GM23338 (cell line): ENCODE measurements at regions not wholly inside any gene's neighbourhood (a gene's known extent, or its start where the extent isn't known, plus 50 kb on each side); places are given as distances from the start of the nearest gene placed in this dataset.
A peak's percentile ranks its signal among the peaks of the same experiment; 100 is the strongest.

Source experiments
- ATAC-seq: fragments of 200-7000 bp; cut with Tn5 transposase; 3 replicates; pipeline ENCODE4 v1.9.1; 2020
- DNase-seq: peaks from one replicate; pipeline ENCODE4 v3.0.0-alpha.2; 2015; ENCODE audit warnings: low spot score
- H2AFZ ChIP-seq: fragments of 200-600 bp; sonication (generic); 2 replicates; pipeline ENCODE4 v1.8.0; 2016; ENCODE audit warnings: antibody characterized with exemption, mild to moderate bottlenecking, moderate library complexity
- H3F3A ChIP-seq: fragments of 200-600 bp; sonication (generic); replicated peaks from 2 replicates; pipeline ENCODE4 v1.8.0; 2017; ENCODE audit warnings: antibody characterized with exemption, mixed run types, low read depth
- H3K27ac ChIP-seq: fragments of 200-600 bp; sonication (generic); 2 replicates; pipeline ENCODE4 v1.6.1; 2016; ENCODE audit warnings: low read depth
- H3K27me3 ChIP-seq: fragments of 200-600 bp; sonication (generic); 2 replicates; pipeline ENCODE4 v1.8.0; 2016; ENCODE audit warnings: mild to moderate bottlenecking, mixed run types, moderate library complexity; ENCODE audit not compliant: insufficient read depth
- H3K36me3 ChIP-seq: fragments of 200-600 bp; sonication (generic); 2 replicates; pipeline ENCODE4 v1.8.0; 2016; ENCODE audit warnings: mild to moderate bottlenecking; ENCODE audit not compliant: insufficient read depth
- H3K4me1 ChIP-seq: fragments of 200-600 bp; sonication (generic); 2 replicates; pipeline ENCODE4 v1.8.0; 2016; ENCODE audit warnings: mild to moderate bottlenecking, moderate library complexity; ENCODE audit not compliant: insufficient read depth
- H3K4me2 ChIP-seq: fragments of 200-600 bp; sonication (generic); 2 replicates; pipeline ENCODE4 v1.7.1; 2017; ENCODE audit warnings: mixed run types
- H3K4me3 ChIP-seq: fragments of 200-600 bp; sonication (generic); 2 replicates; pipeline ENCODE4 v1.6.1; 2016; ENCODE audit warnings: mixed run types
- H3K79me2 ChIP-seq: fragments of 200-600 bp; sonication (generic); replicated peaks from 2 replicates; pipeline ENCODE4 v1.8.0; 2017; ENCODE audit warnings: mild to moderate bottlenecking; ENCODE audit not compliant: insufficient read depth
- H3K9me2 ChIP-seq: fragments of 200-600 bp; sonication (generic); 2 replicates; pipeline ENCODE4 v1.8.0; 2017; ENCODE audit not compliant: insufficient read depth
- H4K20me1 ChIP-seq: fragments of 200-600 bp; sonication (generic); replicated peaks from 2 replicates; pipeline ENCODE4 v1.8.0; 2017; ENCODE audit warnings: mild to moderate bottlenecking; ENCODE audit not compliant: insufficient read depth
- H3K27ac Mint-ChIP-seq: 2 replicates; pipeline ENCODE4 v1.8.0; 2020; ENCODE audit warnings: inconsistent platforms, mild to moderate bottlenecking, moderate library complexity, mixed read lengths
- H3K27me3 Mint-ChIP-seq: 3 replicates; pipeline ENCODE4 v1.8.0; 2022; ENCODE audit warnings: low read depth, mild to moderate bottlenecking, moderate library complexity, mixed read lengths, inconsistent platforms; ENCODE audit not compliant: insufficient read depth, poor library complexity
- H3K36me3 Mint-ChIP-seq: 3 replicates; pipeline ENCODE4 v1.8.0; 2021; ENCODE audit warnings: low read depth, mild to moderate bottlenecking, inconsistent platforms, moderate library complexity, mixed read lengths
- H3K4me1 Mint-ChIP-seq: 3 replicates; pipeline ENCODE4 v1.8.0; 2020; ENCODE audit warnings: mild to moderate bottlenecking, inconsistent platforms, mixed read lengths
- H3K4me3 Mint-ChIP-seq: 3 replicates; pipeline ENCODE4 v1.8.0; 2021; ENCODE audit warnings: moderate library complexity, mild to moderate bottlenecking, inconsistent platforms, mixed read lengths
- H3K9me3 Mint-ChIP-seq: 3 replicates; pipeline ENCODE4 v1.8.0; 2020; ENCODE audit warnings: moderate library complexity, mild to moderate bottlenecking, inconsistent platforms, mixed read lengths
- CREB1 ChIP-seq: fragments of 250-450 bp; sonication (Bioruptor Pico); IDR thresholded peaks from 2 replicates; pipeline ENCODE4 v1.5.0; 2020; ENCODE audit warnings: low read depth, mild to moderate bottlenecking, moderate library complexity
- CTCF ChIP-seq, 2 experiments: fragments of 200-600 bp in 1 of 2; sonication (generic) in 1 of 2; conservative IDR thresholded peaks; 2 replicates each; pipeline versions ENCODE4 v1.5.1 to v1.6.1; 2016 to 2017; ENCODE audit warnings: antibody characterized with exemption in 2 of 2, low read depth in 2 of 2, mild to moderate bottlenecking in 2 of 2, moderate library complexity in 1 of 2
- EZH2 ChIP-seq: fragments of 200-600 bp; sonication (generic); IDR thresholded peaks from one replicate; pipeline ENCODE4 v1.8.0; 2017; ENCODE audit warnings: antibody characterized with exemption, mild to moderate bottlenecking, low read depth; ENCODE audit not compliant: unreplicated experiment
- EZH2phosphoT487 ChIP-seq: fragments of 200-600 bp; sonication (generic); IDR thresholded peaks from one replicate; pipeline ENCODE4 v1.8.1; 2018; ENCODE audit warnings: antibody characterized with exemption; ENCODE audit not compliant: unreplicated experiment
- JUNB ChIP-seq: IDR thresholded peaks from one replicate; pipeline ENCODE4 v1.6.1; 2016; ENCODE audit warnings: antibody characterized with exemption; ENCODE audit not compliant: unreplicated experiment
- NANOG ChIP-seq: IDR thresholded peaks from 2 replicates; pipeline ENCODE4 v1.6.1; 2016; ENCODE audit warnings: antibody characterized with exemption, borderline replicate concordance
- POLR2AphosphoS5 ChIP-seq: IDR thresholded peaks from 2 replicates; pipeline ENCODE4 v1.6.1; 2016; ENCODE audit warnings: antibody characterized with exemption, low read depth
- STAT1 ChIP-seq: IDR thresholded peaks from one replicate; pipeline ENCODE4 v1.6.1; 2016; ENCODE audit warnings: antibody characterized with exemption; ENCODE audit not compliant: unreplicated experiment
- ZNF114 ChIP-seq: fragments of 250-450 bp; sonication (Bioruptor Pico); IDR thresholded peaks from 2 replicates; pipeline ENCODE4 v1.5.0; 2020; ENCODE audit warnings: mild to moderate bottlenecking, moderate library complexity
- ZNF331 ChIP-seq: fragments of 250-450 bp; sonication (Bioruptor Pico); IDR thresholded peaks from 2 replicates; pipeline ENCODE4 v1.5.0; 2020; ENCODE audit warnings: low read depth, mild to moderate bottlenecking, moderate library complexity
- TF ChIP-seq, protein P1 (sequence below): IDR thresholded peaks from one replicate; pipeline ENCODE4 v1.6.1; 2018; ENCODE audit warnings: antibody characterized with exemption; ENCODE audit not compliant: unreplicated experiment
- TF ChIP-seq, protein P2 (sequence below): IDR thresholded peaks from 2 replicates; pipeline ENCODE4 v1.6.1; 2016; ENCODE audit warnings: antibody characterized with exemption
- TF ChIP-seq, protein P3 (sequence below): fragments of 250-450 bp; sonication (Bioruptor Pico); IDR thresholded peaks from 2 replicates; pipeline ENCODE4 v1.5.0; 2020; ENCODE audit warnings: mild to moderate bottlenecking, moderate library complexity

GRCh38 chr2:47728551-47728950 lies 54.4 kb upstream of the MSH6 start:
- no peak overlapping the region for H3K27ac ChIP-seq
- H2AFZ ChIP-seq, result peak overlapping the region; percentile 52; the same call in 1 of the 2 replicates
- DNase-seq (no peak), ATAC-seq (no peak)
- H3K9me2 ChIP-seq, result no peaks in the 10 kb centered on the region
- no peaks in the 10 kb centered on the region for H3K79me2 ChIP-seq
- no peaks in the 10 kb centered on the region for H3K9me3 Mint-ChIP-seq
- H3K27me3 Mint-ChIP-seq, result no peaks in the 10 kb centered on the region
- no peak overlapping the region for H3K4me2 ChIP-seq
- no peak overlapping the region for H3K27ac Mint-ChIP-seq
- H3F3A ChIP-seq, result no peaks in the 10 kb centered on the region
- no peak overlapping the region for H3K4me3 Mint-ChIP-seq
- no peaks in the 10 kb centered on the region; the same call in 2 of the 3 replicates for H3K4me1 Mint-ChIP-seq
- H3K4me1 ChIP-seq, result no peaks in the 10 kb centered on the region
- H3K36me3 ChIP-seq, result no peaks in the 10 kb centered on the region
- H3K36me3 Mint-ChIP-seq, result no peaks in the 10 kb centered on the region
- H3K4me3 ChIP-seq, result no peak overlapping the region
- no peaks in the 10 kb centered on the region for H4K20me1 ChIP-seq
- no peak for TF ChIP-seq POLR2AphosphoS5
- TF ChIP-seq ZNF114, result no peak
- TF ChIP-seq STAT1, result no peak
- TF ChIP-seq CREB1 (CRISPR knock-in tag), result no peak
- no peak for TF ChIP-seq JUNB
- TF ChIP-seq NANOG, result no peak
- TF ChIP-seq, protein P1, sequence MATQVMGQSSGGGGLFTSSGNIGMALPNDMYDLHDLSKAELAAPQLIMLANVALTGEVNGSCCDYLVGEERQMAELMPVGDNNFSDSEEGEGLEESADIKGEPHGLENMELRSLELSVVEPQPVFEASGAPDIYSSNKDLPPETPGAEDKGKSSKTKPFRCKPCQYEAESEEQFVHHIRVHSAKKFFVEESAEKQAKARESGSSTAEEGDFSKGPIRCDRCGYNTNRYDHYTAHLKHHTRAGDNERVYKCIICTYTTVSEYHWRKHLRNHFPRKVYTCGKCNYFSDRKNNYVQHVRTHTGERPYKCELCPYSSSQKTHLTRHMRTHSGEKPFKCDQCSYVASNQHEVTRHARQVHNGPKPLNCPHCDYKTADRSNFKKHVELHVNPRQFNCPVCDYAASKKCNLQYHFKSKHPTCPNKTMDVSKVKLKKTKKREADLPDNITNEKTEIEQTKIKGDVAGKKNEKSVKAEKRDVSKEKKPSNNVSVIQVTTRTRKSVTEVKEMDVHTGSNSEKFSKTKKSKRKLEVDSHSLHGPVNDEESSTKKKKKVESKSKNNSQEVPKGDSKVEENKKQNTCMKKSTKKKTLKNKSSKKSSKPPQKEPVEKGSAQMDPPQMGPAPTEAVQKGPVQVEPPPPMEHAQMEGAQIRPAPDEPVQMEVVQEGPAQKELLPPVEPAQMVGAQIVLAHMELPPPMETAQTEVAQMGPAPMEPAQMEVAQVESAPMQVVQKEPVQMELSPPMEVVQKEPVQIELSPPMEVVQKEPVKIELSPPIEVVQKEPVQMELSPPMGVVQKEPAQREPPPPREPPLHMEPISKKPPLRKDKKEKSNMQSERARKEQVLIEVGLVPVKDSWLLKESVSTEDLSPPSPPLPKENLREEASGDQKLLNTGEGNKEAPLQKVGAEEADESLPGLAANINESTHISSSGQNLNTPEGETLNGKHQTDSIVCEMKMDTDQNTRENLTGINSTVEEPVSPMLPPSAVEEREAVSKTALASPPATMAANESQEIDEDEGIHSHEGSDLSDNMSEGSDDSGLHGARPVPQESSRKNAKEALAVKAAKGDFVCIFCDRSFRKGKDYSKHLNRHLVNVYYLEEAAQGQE, result no peak
- TF ChIP-seq CTCF (conservative IDR thresholded peaks at IDR 0.05; ENCODE audit: low read depth in 2 of 2), result no peak
- TF ChIP-seq EZH2phosphoT487, result no peak
- TF ChIP-seq, protein P2, sequence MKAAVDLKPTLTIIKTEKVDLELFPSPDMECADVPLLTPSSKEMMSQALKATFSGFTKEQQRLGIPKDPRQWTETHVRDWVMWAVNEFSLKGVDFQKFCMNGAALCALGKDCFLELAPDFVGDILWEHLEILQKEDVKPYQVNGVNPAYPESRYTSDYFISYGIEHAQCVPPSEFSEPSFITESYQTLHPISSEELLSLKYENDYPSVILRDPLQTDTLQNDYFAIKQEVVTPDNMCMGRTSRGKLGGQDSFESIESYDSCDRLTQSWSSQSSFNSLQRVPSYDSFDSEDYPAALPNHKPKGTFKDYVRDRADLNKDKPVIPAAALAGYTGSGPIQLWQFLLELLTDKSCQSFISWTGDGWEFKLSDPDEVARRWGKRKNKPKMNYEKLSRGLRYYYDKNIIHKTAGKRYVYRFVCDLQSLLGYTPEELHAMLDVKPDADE, result no peak
- TF ChIP-seq, protein P3, sequence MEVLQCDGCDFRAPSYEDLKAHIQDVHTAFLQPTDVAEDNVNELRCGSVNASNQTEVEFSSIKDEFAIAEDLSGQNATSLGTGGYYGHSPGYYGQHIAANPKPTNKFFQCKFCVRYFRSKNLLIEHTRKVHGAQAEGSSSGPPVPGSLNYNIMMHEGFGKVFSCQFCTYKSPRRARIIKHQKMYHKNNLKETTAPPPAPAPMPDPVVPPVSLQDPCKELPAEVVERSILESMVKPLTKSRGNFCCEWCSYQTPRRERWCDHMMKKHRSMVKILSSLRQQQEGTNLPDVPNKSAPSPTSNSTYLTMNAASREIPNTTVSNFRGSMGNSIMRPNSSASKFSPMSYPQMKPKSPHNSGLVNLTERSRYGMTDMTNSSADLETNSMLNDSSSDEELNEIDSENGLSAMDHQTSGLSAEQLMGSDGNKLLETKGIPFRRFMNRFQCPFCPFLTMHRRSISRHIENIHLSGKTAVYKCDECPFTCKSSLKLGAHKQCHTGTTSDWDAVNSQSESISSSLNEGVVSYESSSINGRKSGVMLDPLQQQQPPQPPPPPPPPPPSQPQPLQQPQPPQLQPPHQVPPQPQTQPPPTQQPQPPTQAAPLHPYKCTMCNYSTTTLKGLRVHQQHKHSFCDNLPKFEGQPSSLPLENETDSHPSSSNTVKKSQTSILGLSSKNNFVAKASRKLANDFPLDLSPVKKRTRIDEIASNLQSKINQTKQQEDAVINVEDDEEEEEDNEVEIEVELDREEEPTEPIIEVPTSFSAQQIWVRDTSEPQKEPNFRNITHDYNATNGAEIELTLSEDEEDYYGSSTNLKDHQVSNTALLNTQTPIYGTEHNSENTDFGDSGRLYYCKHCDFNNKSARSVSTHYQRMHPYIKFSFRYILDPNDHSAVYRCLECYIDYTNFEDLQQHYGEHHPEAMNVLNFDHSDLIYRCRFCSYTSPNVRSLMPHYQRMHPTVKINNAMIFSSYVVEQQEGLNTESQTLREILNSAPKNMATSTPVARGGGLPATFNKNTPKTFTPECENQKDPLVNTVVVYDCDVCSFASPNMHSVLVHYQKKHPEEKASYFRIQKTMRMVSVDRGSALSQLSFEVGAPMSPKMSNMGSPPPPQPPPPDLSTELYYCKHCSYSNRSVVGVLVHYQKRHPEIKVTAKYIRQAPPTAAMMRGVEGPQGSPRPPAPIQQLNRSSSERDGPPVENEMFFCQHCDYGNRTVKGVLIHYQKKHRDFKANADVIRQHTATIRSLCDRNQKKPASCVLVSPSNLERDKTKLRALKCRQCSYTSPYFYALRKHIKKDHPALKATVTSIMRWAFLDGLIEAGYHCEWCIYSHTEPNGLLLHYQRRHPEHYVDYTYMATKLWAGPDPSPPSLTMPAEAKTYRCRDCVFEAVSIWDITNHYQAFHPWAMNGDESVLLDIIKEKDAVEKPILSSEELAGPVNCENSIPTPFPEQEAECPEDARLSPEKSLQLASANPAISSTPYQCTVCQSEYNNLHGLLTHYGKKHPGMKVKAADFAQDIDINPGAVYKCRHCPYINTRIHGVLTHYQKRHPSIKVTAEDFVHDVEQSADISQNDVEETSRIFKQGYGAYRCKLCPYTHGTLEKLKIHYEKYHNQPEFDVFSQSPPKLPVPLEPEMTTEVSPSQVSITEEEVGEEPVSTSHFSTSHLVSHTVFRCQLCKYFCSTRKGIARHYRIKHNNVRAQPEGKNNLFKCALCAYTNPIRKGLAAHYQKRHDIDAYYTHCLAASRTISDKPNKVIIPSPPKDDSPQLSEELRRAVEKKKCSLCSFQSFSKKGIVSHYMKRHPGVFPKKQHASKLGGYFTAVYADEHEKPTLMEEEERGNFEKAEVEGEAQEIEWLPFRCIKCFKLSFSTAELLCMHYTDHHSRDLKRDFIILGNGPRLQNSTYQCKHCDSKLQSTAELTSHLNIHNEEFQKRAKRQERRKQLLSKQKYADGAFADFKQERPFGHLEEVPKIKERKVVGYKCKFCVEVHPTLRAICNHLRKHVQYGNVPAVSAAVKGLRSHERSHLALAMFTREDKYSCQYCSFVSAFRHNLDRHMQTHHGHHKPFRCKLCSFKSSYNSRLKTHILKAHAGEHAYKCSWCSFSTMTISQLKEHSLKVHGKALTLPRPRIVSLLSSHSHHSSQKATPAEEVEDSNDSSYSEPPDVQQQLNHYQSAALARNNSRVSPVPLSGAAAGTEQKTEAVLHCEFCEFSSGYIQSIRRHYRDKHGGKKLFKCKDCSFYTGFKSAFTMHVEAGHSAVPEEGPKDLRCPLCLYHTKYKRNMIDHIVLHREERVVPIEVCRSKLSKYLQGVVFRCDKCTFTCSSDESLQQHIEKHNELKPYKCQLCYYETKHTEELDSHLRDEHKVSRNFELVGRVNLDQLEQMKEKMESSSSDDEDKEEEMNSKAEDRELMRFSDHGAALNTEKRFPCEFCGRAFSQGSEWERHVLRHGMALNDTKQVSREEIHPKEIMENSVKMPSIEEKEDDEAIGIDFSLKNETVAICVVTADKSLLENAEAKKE, result no peak
- no peak for TF ChIP-seq EZH2
- TF ChIP-seq ZNF331, result no peak
- H3K27me3 ChIP-seq, result no peaks in the 10 kb centered on the region
